Hepatocyte (in vitro differentiated cells): ENCODE measurements at regions not wholly inside any gene's neighbourhood (a gene's known extent, or its start where the extent isn't known, plus 50 kb on each side); places are given as distances from the start of the nearest gene placed in this dataset.
"Not testable (repeated sequence)": the region's sequence is repeated elsewhere in the genome, so short reads cannot be mapped to it uniquely, and the experiment has no call there.

Source experiments
- CTCF ChIP-seq: fragments of 200-600 bp; sonication (generic); IDR thresholded peaks from 2 replicates; pipeline ENCODE4 v1.5.1; 2016; ENCODE audit warnings: antibody characterized with exemption, mild to moderate bottlenecking; ENCODE audit not compliant: poor library complexity
- EZH2 ChIP-seq: fragments of 200-600 bp; sonication (generic); IDR thresholded peaks from 2 replicates; pipeline ENCODE4 v1.6.1; 2016; ENCODE audit warnings: antibody characterized with exemption, mild to moderate bottlenecking, borderline replicate concordance
- EZH2phosphoT487 ChIP-seq: fragments of 200-600 bp; sonication (generic); IDR thresholded peaks from one replicate; pipeline ENCODE4 v1.6.1; 2018; ENCODE audit warnings: antibody characterized with exemption, mild to moderate bottlenecking, low read depth, moderate library complexity; ENCODE audit not compliant: unreplicated experiment, severe bottlenecking

GRCh38 chr11:3485737-3486136, 106.8 kb upstream of the ZNF195 start:
- TF ChIP-seq CTCF, EZH2, EZH2phosphoT487: not testable (repeated sequence)
